Erythroblast (primary cell): ENCODE measurements at regions not wholly inside any gene's neighbourhood (a gene's known extent, or its start where the extent isn't known, plus 50 kb on each side); places are given as distances from the start of the nearest gene placed in this dataset.

Experiments
- GATA1 ChIP-seq: IDR thresholded peaks from 2 replicates; pipeline ENCODE4 v1.6.1; 2011; ENCODE audit warnings: low read depth, mild to moderate bottlenecking, control low read depth, low read length, moderate library complexity
- POLR2A ChIP-seq: IDR thresholded peaks from 2 replicates; pipeline ENCODE4 v1.6.1; 2011; ENCODE audit warnings: mild to moderate bottlenecking, low read length

DNA sequence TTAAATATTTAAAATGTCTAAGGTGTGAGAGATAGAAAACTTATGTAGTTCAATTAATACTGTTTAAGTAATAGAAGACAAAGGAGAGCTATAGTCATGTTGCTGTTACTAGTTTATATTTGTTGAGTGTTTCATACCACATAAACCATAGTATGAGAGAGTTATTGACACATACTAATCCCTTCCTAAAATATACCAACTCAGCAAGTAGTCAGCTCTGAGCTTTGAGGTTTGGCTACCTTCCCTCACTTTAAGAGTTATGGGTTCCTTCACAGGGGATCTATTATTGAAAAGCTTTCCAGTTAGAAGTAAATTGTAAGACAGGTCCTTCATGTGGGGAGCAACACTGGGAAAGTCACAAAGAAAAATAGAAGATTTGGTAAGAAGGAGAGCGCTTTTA is 701.6 kb upstream of the ZEB2 start:
- TF ChIP-seq POLR2A (no peak), GATA1 (no peak)
